Natural killer cell (primary cell): ENCODE measurements at regions not wholly inside any gene's neighbourhood (a gene's known extent, or its start where the extent isn't known, plus 50 kb on each side); places are given as distances from the start of the nearest gene placed in this dataset.

Source experiments
- ATAC-seq, 3 donors: fragments of 150-1000 bp in 2 of 3; fragments of 200-7000 bp in 1 of 3; cut with Tn5 transposase; 1 replicate in 1 of 3; 2 replicates in 2 of 3; pipeline ENCODE4 v1.10.0; 2021; ENCODE audit warnings: mild to moderate bottlenecking in 2 of 3, moderate library complexity in 2 of 3
- DNase-seq, 2 donors: peaks; one replicate each; pipeline versions ENCODE4 v3.0.0 to v3.0.0-alpha.2; 2013 to 2021; ENCODE audit warnings: mixed read lengths in 1 of 2
- H3K27ac ChIP-seq: one replicate; pipeline ENCODE4 v1.5.1; 2013; ENCODE audit warnings: mild to moderate bottlenecking, low read length
- H3K27me3 ChIP-seq: one replicate; pipeline ENCODE4 v1.6.1; 2013; ENCODE audit warnings: low read length; ENCODE audit not compliant: control insufficient read depth, insufficient read depth
- H3K36me3 ChIP-seq: one replicate; pipeline ENCODE4 v1.6.1; 2013; ENCODE audit warnings: low read length; ENCODE audit not compliant: control insufficient read depth, insufficient read depth
- H3K4me1 ChIP-seq: one replicate; pipeline ENCODE4 v1.6.1; 2013; ENCODE audit warnings: low read length; ENCODE audit not compliant: control insufficient read depth, insufficient read depth
- H3K4me3 ChIP-seq: one replicate; pipeline ENCODE4 v1.5.1; 2013; ENCODE audit warnings: low read length
- H3K9me3 ChIP-seq: one replicate; pipeline ENCODE4 v1.6.1; 2013; ENCODE audit warnings: low read length; ENCODE audit not compliant: control insufficient read depth, insufficient read depth
- H3K27ac Mint-ChIP-seq, 2 donors: one replicate each; pipeline ENCODE4 v1.8.0; 2022; ENCODE audit warnings: mild to moderate bottlenecking in 2 of 2, mixed read lengths in 2 of 2, moderate library complexity in 1 of 2
- H3K27me3 Mint-ChIP-seq, 2 donors: one replicate each; pipeline ENCODE4 v1.8.0; 2022; ENCODE audit warnings: low read depth in 2 of 2, mixed read lengths in 2 of 2
- H3K36me3 Mint-ChIP-seq: one replicate; pipeline ENCODE4 v1.8.0; 2022; ENCODE audit warnings: mixed read lengths
- H3K4me1 Mint-ChIP-seq, 2 donors: one replicate each; pipeline ENCODE4 v1.8.0; 2022; ENCODE audit warnings: mixed read lengths in 2 of 2
- H3K4me3 Mint-ChIP-seq: one replicate; pipeline ENCODE4 v1.8.0; 2022; ENCODE audit warnings: mild to moderate bottlenecking, moderate library complexity, mixed read lengths
- H3K9me3 Mint-ChIP-seq, 2 donors: one replicate each; pipeline ENCODE4 v1.8.0; 2022; ENCODE audit warnings: mixed read lengths in 2 of 2
- CTCF ChIP-seq: fragments of 200-600 bp; IDR thresholded peaks from one replicate; pipeline ENCODE4 v1.8.0; 2022; ENCODE audit warnings: antibody characterized with exemption
- WGBS: methylation state at CpG from one replicate; pipeline ENCODE4 v1.1.7; 2013; ENCODE audit warnings: missing lambda C conversion rate; ENCODE audit not compliant: insufficient coverage; 5-methylcytosine and 5-hydroxymethylcytosine counted together
- intact Hi-C: fragments of 100-400 bp; cut with micrococcal nuclease; formaldehyde crosslinking; loops from one replicate; pipeline ENCODE4 v1.14.2; 2022

GRCh38 chrX:94057385-94057784, 383.4 kb downstream of the FAM133A start:
- no peak overlapping the region for H3K4me3 ChIP-seq
- no peak for DNase-seq
- no peaks in the 10 kb centered on the region for H3K36me3 ChIP-seq
- H3K9me3 ChIP-seq = no peaks in the 10 kb centered on the region
- ATAC-seq = no peak
- Mint-ChIP-seq H3K9me3 (peaks cover 3 to 9% of the 10 kb centered on the region in 2 donors), H3K27me3 (no peaks in the 10 kb centered on the region), H3K27ac (no peak overlapping the region), H3K36me3 (no peaks in the 10 kb centered on the region), H3K4me3 (no peak overlapping the region), H3K4me1 (no peaks in the 10 kb centered on the region)
- no peak overlapping the region for H3K27ac ChIP-seq
- intact Hi-C loops = no loop called here
- H3K27me3 ChIP-seq = no peaks in the 10 kb centered on the region
- no peaks in the 10 kb centered on the region for H3K4me1 ChIP-seq
- 72% methylated on average over 4 of the region's 4 CpGs for WGBS
- no peak for TF ChIP-seq CTCF

DNA sequence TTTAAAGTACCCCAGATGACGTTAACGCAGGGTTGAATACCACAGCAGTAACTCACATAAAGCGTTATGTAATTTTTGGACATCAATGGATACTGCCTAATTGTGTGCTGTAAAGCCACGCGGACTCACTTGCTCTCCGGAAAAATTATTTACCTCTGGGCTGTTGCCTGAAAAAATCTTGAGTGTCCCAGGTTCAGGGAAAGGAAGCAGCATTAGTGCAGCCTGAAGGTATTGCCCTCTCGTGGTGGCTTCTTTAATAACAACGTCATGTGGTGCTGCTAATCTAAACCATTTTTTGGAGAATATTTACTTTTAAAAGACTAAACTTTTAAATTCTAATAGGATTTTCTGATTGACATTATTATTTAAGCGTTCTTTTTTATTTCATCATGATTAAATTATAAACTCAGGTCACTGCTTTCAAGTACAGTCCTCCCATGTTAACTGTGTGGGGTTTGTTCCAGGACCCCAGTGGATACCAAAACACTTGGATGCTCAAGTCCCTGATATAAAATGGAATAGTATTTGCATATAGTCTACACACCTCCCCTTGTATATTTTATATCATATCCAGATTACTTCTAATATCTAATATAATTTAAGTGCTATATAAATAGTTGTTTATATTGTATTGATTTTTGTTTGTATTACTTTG, 384.8 kb downstream of the FAM133A start:
- Histone ChIP-seq H3K27ac (no peak overlapping the region), H3K36me3 (no peaks in the 10 kb centered on the region), H3K9me3 (no peaks in the 10 kb centered on the region), H3K27me3 (no peaks in the 10 kb centered on the region), H3K4me1 (no peaks in the 10 kb centered on the region), H3K4me3 (no peak overlapping the region)
- Mint-ChIP-seq H3K4me1 (no peaks in the 10 kb centered on the region), H3K27me3 (no peaks in the 10 kb centered on the region), H3K36me3 (no peaks in the 10 kb centered on the region), H3K27ac (no peak overlapping the region), H3K9me3 (peaks cover 5 to 9% of the 10 kb centered on the region in 2 donors), H3K4me3 (no peak overlapping the region)
- ATAC-seq (no peak), DNase-seq (no peak)
- no peak for TF ChIP-seq CTCF
- 55% methylated on average over 6 of the region's 9 CpGs for WGBS
- intact Hi-C loops = no loop called here

DNA sequence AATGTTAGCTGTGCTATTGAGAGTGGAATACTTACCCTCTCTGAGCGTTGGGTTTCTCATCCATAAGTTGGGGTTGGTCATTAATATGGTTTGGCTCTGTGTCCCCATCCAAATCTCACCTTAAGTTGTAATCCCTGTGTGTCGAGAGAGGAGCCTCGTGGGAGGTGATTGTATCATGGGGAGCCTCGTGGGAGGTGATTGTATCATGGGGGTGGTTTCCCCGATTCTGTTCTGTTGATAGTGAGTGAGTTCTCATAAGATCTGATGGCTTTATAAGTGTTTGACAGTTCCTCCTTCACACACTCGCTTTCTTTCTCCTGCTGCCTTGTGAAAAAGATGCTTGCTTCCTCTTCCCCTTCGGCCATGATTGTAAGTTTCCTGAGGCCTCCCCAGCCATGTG, 391.1 kb downstream of the FAM133A start:
- Mint-ChIP-seq H3K4me1 (no peaks in the 10 kb centered on the region), H3K27ac (no peak overlapping the region), H3K4me3 (no peak overlapping the region), H3K9me3 (peaks cover 9% of the 10 kb centered on the region in 2 donors), H3K36me3 (no peaks in the 10 kb centered on the region), H3K27me3 (no peaks in the 10 kb centered on the region)
- Histone ChIP-seq H3K9me3 (no peaks in the 10 kb centered on the region), H3K4me1 (no peaks in the 10 kb centered on the region), H3K27ac (no peak overlapping the region), H3K36me3 (no peaks in the 10 kb centered on the region), H3K27me3 (no peaks in the 10 kb centered on the region), H3K4me3 (no peak overlapping the region)
- no peak for ATAC-seq
- TF ChIP-seq CTCF = no peak
- no peak for DNase-seq
- intact Hi-C loops = no loop called here
- WGBS = 77% methylated on average over 4 of the region's 7 CpGs

- DNase-seq (no peak), ATAC-seq (no peak)
- Histone ChIP-seq H3K4me3 (no peak overlapping the region), H3K9me3 (no peaks in the 10 kb centered on the region), H3K27me3 (no peaks in the 10 kb centered on the region), H3K27ac (no peak overlapping the region), H3K4me1 (no peaks in the 10 kb centered on the region), H3K36me3 (no peaks in the 10 kb centered on the region)
- no peak overlapping the region for H3K27ac Mint-ChIP-seq
- peaks cover 0 to 7% of the 10 kb centered on the region in 2 donors for H3K9me3 Mint-ChIP-seq
- no peaks in the 10 kb centered on the region for H3K4me1 Mint-ChIP-seq
- WGBS = 100% methylated on average over 1 of the region's 1 CpG
- H3K36me3 Mint-ChIP-seq = no peaks in the 10 kb centered on the region
- no peaks in the 10 kb centered on the region for H3K27me3 Mint-ChIP-seq
- no peak for TF ChIP-seq CTCF
- no peak overlapping the region for H3K4me3 Mint-ChIP-seq
- intact Hi-C loops = no loop called here
These were observed 415.1 kb downstream of the FAM133A start for GRCh38 chrX:94089149-94089548.
